Fibroblast of skin of left biceps (primary cell): ENCODE measurements at regions not wholly inside any gene's neighbourhood (a gene's known extent, or its start where the extent isn't known, plus 50 kb on each side); places are given as distances from the start of the nearest gene placed in this dataset.

Source experiments
- DNase-seq, 2 experiments: peaks; one replicate each; pipeline ENCODE4 v3.0.0-alpha.2; 2013; ENCODE audit warnings: low read depth in 2 of 2

DNA sequence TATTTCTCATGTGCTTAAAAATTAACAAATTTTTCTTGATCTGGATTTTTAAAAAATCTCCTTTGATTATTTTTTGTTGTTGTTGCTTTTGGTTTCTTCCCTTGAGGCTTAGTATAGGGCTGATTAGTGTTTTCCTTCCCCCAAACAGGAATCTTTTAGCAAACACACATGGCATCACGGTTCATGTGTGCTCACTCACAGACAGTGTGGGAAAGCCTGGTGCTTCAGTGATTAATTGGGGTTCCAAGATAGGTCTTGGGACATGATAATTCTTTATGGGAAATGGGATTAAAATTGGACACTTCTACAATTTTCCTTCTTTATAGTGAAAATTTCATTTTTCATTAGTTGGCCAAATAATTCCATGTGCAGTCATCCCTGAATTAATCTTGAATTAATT lies 153.9 kb upstream of the SOX11 start:
- DNase-seq: no peak

DNA sequence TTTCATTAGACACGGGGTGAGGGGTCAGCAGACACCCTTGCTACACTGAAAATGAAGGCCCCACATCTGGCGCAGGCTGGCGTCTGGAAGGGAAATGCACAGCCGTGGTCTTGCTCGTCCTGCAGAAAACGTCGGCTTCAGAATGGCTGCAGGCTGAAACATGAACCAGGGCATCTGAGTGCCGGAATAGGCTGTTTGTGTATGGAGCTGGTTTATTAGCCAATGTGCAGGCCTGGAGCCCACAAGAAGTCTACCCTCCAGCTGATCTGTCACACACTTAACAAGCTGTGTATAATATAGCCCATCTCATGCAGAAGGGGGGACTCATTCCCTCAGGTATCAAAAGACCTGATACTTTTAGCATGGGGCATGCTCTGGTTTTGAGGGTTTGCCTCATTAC lies 153.4 kb upstream of the SOX11 start:
- DNase-seq: no peak

DNA sequence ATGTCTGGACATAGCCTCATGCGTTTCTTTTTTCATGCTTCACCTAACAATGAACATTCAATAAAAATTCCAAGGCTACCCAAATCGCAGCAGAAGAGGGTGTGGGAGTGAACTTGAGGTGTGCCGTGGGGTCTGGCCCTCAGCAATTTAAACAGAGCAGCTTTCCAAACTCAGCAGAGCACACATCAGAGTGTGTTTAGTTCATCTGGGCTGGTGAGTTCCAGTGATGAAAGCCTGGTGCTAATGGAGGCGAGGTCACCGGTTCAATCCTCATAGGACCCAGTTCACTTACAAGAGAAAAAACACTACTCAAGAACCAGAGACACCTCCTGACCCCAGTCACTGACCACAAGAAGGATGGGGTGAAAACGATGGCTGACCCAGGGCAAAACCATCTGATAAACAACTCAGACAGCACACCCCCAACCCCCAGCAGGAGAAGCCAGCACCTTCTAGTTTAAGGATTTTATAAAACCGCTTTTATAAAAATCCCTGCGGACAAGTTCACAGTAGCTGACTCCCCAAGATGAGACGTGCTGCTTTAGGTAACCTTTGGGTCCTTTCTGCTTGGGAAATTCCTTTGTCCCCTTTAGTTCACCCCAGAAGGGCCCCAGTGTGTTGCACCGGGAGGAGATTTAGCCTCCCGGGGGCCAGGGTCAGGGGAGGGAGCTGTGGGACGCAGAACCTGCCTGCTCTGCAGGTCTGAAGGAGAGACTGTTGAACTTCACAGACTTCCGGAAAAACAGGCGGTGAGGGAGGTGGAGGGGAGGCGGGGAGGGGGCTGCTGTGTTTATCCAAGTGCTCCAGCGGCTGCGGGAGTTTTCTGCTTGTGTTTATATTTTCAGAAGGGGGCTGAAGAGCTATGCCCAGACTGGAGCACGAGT lies 152.7 kb upstream of the SOX11 start:
- no peak for DNase-seq

DNA sequence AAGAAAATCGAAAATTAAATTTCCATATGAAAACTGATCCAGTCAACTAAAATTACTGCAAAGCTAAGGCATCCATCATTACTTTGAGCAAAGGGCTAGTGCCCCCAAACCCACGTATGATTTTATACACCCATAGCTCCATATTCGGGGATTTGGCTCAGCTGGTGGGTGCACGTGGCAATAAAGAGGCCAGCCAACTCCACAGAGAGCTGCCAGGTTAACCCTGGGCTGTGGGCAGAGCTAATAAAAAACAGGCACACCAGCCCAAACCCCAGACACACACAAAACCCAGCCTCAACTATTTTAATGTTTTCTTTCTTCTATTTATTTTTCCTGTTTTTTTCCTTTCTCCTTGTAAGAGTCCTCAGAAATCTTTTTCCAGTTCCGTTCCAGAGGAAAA lies 151.3 kb upstream of the SOX11 start:
- no peak for DNase-seq

DNA sequence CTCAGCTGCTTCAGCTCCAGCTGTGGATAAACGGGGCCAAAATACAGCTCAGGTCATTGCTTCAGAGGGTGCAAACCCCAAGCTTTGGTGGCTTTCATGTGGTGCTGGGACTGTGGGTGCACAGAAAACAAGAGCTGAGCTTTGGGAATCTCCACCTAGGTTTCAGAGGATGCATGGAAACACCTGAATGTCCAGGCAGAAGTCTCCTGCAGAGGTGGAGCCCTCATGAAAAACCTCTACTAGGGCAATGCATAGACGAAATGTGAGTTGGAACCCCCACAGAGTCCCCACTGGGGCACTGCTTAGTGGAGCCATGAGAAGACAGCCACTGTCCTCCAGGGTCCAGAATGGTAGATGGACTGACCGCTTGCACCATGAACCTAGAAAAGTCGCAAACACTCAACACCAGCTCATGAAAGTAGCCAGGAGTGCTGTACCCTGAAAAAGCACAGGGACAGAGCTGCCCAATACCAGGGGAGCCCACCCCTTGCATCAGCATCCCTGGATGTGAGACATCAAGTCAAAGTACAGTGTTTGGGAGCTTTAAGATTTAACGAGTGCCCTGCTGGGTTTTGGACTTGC lies 147.9 kb upstream of the SOX11 start:
- DNase-seq: no peak

DNA sequence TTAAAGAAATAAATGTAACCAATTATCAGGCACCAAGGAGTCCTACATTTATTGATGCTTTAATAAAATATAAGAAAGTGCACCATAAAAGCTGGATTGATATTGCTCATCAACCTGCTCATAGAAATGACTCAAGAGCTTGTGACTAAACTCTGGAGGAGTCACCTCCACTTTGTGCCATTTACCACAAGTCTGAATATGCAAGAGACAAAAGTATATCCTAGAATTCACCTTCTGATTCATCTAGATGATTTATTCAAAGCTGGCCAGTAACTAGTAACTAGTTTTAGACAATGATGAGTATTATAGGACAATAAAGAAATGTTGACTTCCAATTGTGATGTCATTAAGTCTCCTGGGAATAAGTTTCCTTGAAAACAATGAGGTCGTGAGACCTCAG lies 146.0 kb upstream of the SOX11 start:
- DNase-seq: no peak

DNA sequence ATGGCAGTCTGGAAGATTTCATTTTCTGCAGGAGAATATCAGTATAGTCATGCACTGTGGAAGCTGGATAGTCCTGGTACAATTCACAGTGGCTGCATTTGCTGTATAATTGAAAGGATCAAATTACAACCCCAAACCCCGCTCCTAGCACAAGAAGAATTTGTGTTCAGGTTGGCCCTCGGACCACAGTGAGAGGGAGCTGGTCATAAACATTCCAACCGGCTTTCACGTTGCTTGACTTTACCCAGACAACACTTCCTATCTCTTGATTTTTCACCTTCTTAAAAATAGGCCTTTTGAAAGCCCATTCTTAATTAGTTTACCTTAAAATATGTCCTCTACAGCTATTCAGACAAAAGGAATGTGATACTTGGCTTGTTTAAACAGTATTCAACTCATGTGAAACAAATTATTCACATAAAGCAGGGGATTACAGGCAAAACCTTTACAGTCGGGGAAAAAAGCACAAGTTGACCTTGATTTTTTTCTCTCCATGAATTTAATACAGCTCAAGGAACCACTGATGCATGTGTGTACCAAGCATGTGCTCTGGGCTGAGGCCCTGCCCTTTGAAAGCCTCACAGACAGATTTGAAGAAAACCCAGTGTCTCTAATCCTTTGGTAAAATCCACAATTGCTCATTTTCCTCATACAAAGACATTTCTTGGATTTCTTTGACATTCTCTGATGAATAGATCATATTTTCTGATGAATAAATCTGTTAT lies 143.0 kb upstream of the SOX11 start:
- DNase-seq: peak; percentile 58 to 64

DNA sequence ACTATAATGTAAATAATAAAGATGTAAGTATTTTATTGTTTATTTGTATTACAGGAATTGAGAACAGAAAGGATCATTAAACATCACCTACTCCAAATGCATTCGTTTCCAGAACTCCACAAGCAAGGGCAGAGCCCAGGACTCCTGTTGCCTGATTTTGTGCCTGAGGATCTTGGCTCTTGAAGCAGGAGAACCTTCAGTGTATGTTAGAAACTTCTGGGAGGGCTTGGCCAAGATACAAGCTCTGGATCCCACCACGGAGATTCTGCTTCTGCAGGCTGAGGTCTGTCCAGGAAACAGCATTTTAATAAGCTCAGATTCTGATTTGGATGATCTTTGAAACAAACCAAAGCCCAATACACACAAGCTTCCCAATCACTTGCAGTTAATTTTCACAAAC lies 142.4 kb upstream of the SOX11 start:
- DNase-seq: no peak

DNA sequence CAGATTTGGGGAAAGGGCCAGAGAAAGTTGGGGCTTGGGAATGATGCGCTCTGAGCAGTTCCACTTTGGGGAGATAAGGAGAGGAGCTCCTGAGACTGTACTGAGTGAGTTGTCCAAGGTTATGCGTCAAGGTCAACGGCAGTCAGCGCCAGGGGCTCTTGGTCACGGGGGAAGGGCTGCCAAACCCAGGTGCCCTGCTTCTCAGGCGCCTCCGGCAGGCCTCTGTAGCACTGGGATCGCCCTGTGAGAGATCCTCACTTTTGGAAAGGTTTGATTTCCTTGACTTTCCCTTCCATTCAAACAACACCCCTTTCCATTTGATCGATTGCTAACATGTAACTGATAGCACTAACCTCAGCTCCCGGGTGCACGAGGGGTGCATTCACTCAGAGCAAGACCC lies 136.5 kb upstream of the SOX11 start:
- no peak for DNase-seq

DNA sequence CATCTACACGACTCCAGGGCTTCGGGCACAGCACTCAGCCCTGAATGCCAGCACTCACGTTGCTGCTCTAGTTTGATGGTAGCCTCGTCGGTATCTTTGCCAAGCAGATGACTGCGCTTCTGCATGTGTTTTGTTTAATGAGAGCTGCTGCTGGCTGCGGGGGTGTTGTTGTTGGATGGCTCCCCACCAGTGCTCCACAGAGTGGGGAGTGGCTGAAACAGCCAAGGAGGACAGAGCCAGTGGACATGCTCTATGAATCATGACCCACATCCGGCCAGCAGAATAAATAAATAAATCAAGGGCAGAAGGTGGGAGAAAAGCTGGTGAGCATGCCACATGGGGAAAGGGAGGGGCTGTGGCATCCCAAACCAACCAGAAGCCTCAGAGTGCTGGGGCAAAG lies 131.2 kb upstream of the SOX11 start:
- no peak for DNase-seq

DNA sequence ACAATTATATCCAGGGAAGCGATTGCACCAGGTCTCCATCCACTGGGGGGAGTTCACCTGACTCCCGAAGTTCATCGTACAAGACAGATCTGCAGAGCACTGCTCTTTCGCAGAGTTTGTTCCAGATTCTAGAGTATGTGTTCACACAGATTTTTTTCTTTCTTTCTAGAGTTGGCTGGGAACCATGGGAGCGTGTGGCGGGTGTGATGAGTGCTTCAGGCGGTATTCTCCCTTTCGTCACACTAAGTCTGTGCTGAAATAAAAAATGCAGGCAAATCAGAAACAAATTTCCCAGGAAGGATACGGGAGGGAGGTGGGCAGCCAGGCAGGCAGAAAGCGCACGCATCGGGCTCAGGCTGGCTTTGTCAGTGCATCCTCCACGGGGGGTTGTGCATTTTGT lies 129.8 kb upstream of the SOX11 start:
- DNase-seq: no peak

DNA sequence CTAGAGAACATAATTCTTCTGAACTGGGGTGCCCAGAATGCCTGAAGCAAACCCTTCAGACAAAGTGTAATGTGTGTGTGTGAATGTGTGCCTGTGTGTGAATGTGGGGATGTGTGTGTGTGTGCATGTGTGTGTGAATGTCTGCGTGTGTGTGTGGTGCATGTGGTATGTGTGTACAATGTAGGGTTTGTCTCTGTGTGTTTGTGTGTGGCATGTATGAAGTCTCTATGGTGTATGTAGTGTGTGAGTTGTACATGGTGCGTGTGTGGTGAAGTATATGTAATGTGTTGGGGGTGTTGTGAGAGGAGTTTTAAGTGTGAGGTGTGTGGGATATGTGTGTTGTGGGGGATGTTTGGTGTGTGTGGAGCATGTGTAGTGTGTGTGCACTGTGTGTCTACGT lies 129.3 kb upstream of the SOX11 start:
- DNase-seq: no peak

DNA sequence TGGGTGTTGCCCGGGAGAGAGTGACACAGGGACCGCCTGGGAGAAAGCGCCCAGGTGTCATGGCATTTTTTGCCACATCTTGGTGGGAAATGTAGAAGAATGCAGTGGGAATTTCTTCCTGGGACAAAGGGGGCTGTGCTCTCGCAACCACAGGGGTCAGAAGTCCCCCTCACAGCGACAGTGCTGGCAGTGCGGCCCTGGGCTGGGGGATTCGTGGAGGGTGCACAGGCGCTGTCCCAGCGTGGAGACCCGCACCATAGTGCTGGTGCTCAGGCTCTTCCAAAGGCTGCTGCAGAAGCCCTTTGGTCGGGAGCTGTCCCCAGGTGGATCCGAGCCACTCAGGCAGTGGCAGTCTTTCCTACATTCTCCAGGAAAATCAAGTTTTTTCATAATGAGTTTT lies 128.8 kb upstream of the SOX11 start:
- no peak for DNase-seq

DNA sequence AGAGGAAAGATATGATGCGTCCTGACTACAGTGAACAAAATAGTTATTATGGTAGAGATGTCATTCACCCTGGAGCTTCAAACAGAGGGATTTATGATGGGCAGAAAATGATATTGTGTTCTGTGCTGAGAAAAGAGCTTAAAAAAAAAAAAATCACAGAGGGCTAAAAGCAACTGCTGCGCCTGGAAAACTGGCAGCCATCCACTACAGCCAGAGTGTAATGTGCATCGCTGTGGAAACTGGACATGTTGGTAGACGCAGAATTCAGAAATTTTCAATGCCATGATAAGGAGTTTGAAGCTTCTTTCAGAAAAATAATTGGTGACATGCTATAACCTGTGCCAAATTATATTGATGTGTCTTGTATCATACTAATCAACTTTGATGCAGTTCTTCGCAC lies 122.9 kb upstream of the SOX11 start:
- DNase-seq: no peak

DNA sequence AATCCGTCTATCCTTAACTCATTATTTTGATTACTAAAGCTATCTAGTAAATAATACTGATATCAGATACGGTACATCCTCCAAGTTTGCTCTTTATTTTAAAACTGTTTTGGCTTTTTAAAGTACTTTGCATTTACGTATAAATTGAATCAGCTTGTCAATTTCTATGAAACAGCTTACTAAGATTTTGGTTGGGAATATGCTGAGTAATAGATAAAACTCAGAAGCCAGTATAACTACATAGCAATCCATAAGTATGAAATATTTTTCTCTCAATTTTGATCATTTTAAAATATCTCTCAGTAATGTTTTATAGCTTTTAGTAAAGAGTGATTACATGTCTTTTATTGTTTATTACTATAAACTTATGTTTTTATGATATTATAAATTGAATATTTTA lies 116.2 kb upstream of the SOX11 start:
- DNase-seq: no peak

DNA sequence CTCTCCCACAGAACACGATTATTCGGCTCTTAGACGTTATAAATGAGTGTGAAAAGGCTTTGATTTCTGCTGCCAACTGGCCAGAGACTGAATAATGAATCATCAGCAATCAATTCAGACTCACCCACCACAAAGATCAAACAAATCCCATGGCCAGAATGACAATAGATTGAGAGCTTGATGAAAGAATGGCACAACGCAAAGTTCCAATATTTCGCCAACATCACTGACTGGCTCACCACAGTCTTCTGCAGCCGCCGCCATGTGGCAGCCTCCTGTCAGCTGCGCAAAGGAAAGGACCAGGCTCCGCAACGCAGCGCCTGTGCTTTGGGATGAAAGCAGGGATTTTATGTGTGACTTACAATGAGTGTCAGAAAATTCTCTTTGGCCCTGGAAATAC lies 104.4 kb upstream of the SOX11 start:
- no peak for DNase-seq

DNA sequence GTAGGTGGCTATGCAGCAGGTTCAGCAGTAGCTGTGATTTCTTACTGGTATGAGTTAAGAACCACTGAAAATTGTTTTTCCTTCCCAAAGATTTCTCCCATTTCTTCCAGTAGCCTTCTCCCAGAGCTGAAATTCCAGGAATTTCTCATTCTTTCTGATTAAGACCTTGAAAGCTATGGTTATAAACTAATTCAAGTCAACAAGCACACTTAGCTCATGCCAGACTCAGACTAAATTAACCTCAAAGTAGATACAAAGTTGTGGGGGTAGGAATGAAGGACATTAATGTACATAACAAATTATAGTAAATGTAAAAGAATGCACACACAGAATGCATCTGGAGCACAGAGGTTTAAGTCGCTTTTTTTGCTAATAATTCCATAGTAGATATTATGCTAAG lies 103.6 kb upstream of the SOX11 start:
- no peak for DNase-seq

DNA sequence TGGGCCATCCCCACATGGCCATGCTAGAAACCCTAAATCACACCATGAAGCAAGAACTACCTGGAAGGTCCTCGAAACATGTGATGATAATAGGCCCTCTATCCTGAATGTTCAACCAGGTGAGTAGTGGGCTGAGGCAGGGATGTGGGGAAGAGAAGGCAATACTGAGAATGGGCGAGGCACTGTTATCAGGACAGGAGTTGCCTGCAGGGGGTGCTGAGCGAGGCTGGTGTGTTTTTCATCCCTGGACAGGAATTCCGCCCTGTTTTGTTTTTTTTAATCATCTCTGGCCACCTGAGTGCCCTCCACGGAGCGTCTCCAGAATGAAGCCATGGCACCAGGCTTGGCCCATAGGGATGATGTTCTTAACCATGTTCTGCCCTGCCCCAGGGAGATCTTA lies 103.0 kb upstream of the SOX11 start:
- DNase-seq: no peak

DNA sequence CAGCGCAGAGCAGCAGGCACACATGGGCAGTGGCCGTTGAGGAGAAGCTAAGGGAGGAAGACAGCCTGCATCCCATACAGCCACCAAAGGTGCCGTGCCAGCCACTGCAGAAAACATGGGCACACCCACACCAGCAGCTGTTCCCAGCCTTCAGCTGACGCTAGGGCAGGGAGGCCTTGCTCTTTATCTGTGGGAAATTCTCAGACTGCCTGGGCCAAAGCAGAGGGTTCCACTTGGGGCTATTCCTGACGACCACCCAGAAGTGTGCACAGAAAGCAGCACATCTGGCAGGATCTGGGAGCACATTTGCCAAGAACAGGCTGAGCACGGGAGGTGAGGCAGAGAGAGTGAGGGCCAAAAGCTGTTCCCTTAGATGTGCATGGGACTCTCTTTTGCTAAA lies 101.3 kb upstream of the SOX11 start:
- no peak for DNase-seq

DNA sequence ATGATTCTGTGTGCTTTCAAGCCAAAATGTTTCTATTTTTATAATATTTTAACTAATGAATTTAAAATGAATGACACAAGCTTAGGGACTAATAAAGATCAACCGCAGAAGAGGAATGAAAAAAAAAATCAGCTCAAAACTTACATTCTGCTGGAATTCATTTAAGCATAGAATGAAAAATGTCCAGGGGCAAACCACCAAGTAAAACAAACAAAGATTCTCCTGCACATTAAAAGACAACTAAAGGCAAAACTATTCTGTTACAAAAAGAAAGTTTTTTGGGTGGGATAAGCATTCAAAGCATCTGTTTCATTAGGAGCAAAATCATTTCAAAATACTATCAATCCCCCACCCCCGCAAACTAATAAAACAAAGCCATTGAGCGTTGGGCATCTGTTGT lies 99.3 kb upstream of the SOX11 start:
- peak; percentile 36 to 41 for DNase-seq

DNA sequence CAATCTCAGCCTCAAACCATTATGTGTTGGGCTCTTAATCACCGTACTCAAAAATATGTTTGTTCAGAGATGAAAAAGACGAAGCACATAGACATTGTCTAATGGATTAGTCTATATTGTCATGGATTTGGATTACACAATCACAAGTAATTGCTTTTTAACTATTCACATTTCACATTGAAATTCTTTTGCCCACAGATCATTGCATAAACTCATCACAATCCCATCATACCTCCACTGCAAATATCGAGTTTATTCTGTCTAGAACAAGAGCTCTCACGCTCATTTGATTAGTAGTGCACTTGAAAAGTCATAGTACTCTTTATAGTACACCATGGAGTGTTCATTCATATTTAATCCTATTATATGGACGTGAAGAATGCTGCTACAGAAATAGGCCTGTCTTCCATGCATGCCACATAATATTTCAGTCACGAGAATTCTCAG lies 97.9 kb upstream of the SOX11 start:
- DNase-seq: peak in 1 of 2 experiments; percentile 24

DNA sequence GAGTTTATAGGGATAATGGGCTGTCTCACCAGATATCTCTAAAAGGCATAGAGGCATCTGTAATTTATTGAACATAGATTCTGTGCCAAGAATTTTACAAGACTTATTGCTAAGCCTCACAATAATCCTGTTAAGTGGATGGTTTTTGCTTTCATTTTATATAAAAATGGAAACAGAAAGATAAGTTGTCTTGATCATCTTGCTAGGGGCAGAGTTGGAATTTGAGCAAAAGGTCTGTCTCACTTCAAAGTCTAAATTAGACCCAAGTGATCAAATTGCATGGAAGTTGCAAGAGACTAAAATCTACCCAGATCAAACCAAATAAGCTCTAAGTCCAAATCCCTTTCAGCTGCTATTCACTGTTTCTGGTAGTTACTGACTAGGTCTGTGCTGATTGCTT lies 95.3 kb upstream of the SOX11 start:
- no peak for DNase-seq

DNA sequence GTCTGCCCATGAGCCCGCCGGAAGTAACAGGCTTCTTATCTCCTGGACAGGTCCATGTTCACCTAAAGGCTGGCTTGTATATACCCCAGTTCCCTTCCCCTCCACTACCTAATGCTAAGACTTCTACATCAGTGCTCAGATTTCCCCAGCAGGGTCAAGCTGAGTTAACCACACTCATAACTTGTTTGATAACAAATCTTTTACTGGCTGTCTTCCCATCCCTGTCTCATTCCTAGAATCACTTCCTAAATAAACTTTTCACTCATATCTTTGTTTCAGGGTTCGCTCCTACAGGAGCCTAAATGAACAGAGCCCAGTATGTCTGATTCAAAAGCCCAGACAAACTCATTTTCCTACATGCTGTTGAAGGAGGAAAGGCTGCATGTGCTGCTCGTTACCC lies 94.0 kb upstream of the SOX11 start:
- DNase-seq: no peak
